HG03439 (cell line): ENCODE measurements at regions not wholly inside any gene's neighbourhood (a gene's known extent, or its start where the extent isn't known, plus 50 kb on each side); places are given as distances from the start of the nearest gene placed in this dataset.
"Not testable (repeated sequence)": the region's sequence is repeated elsewhere in the genome, so short reads cannot be mapped to it uniquely, and the experiment has no call there.

ENCODE experiments used
- ATAC-seq: cut with Tn5 transposase; IDR thresholded peaks from one replicate; pipeline ENCODE4 v1.9.1; 2021; ENCODE audit warnings: mild to moderate bottlenecking, moderate library complexity; ENCODE audit not compliant: unreplicated experiment

DNA sequence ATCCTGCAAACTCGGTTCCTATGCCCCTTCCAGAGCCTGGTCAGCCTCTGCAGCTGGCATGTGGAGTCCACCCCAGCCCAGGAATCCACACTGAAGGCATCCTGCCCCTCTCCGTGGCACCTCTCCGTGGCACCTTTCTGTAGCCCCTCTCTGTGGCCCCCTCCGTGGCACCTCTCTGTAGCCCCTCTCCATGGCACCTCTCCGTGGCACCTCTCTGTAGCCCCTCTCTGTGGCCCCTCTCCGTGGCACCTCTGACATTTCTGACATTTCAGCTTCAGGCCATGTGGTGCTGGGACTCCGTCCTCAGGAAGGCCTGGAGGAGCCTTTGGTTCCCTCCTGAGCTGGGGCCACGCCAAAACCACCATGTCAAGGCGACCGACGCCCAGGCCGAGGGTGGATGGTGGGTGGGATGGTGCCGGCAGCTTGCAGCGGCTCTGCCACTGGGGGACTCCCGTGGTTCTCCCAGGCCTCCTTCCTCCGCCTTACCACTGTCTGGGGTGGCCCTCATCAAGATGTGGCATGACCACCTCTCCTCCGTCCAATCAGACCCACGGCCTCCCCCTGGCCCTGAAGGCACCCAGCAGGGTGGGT lies 1518.5 kb downstream of the BRD1 start:
- ATAC-seq = no peak

- no peak for ATAC-seq
Observed at GRCh38 chr22:48307931-48308330, 1519.7 kb downstream of the BRD1 start.

DNA sequence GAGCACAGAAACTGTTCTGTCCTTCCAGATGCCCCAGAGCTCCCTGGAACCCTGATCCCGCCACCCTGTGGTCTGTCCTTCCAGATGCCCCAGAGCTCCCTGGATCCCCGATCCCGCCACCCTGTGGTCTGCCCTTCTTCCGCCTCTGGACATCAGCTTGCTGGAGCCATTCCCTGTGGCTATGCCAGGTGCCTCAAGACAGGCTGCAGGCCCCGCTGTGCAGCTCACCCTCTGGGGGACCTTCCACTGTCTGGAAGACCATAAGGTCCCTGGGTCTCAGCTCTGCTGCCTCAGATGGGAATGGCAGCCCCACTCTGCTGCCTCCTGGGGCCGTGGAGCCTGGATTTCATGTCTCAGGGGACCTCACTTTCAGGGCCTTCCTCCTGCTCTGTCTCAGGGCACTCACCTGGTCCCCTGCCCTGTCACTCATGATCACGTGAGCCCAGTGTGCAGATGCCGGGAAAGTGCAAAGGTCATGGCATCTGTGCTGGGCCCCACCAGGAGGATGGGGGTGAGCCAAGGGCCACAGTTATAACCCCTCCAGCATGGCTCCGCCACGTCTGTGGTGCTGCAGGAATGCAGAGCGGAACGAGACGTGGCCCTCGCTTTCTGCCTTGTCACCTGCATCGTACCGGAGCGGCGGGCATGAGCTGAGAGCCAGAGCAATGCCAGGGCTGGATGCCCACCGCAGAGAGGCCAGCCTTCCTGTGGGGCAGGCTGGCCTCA lies 1520.7 kb downstream of the BRD1 start:
- ATAC-seq = no peak

DNA sequence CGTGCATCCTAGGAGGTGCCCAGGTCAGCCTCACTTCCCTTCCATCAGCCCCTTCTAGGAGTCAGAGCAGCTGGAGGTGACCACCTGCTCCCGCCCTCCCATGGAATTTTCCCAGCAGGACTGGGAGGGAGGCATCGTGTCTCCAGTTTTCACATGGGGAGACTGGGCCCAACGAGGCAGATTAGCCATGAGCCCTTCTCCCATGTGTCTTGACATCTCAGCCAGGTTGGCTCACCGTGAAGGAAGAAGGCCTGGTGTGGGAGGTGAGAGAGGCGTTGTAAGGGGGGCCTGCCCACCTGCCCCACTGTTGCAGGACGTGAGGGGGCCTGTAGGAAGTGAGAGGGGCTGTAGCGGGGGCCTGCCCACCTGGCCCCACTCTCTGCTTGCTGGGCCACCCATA lies 1521.4 kb downstream of the BRD1 start:
- no peak for ATAC-seq

DNA sequence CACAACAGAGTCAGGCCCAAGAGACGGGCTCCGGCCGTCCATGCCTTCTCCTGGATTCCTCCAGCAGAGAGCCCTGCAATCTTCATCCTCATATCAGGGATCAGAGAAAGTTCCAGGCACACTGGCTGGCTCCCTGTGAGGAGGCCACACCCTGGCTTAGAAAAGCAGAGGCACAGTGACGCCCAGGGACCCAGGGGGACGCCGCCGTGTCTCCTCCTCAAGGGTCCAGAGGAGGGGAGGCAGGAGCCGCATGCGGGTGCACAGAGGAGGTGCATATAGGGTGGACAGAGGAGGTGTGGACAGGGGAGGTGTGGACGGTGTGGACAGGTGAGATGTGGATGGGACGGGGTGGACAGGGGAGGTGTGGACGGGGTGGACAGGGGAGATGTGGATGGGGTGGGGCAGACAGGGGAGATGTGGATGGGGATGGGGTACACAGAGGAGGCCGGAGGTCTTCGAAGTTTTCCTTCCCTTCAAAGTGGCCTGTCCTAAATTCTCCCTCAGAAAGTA lies 1521.9 kb downstream of the BRD1 start:
- no peak for ATAC-seq

DNA sequence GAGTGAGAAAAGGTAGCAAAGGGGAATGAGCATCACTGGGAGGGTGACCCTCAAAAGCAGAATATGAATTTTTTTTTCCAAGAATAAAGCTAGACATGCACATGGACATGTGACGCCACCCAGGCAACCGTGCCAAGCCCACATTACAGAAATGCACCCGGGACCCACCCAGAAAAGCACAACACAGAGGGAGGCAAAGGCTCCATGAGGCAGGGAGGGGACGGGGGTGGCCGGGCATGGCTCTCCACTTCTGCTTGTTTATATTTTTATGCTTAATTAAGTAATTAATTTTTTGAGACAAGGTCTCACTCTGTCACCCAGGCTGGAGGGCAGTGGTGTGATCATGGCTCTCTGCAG lies 1524.3 kb downstream of the BRD1 start:
- ATAC-seq = no peak

DNA sequence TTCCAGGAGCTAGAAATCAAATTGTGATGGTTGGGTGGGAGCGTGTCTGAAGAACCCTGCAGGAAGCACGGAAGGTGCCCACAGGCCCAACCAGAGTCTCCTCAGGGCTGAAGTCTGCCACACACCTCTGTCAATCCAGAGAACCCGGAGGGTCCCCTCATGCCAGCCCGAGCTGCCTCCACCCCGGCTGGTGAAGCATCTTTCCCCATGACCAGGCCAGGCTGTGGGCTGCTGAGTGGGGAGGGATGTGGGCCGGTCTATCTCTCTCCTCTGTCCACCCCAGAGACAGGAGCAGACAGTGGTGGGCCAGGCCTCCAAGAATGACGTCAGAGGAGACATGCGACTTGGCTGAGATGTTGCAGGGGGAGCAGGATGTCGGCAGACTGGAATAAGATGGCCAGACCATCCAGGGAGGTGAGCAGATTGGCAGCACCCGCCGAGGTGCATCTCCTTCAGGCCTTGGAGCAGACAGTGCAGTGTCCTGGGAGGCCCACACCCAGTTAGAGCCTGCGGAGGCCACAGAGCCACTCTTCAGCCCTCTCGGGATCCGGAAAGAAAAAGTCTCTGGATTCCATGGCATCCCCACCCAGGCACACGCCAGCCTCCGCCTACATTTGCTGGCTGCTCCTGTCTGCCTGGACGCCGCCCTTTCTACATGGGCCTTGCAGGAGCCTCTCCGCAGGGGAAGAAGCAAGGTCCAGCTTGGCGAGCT lies 1524.9 kb downstream of the BRD1 start:
- ATAC-seq = no peak

DNA sequence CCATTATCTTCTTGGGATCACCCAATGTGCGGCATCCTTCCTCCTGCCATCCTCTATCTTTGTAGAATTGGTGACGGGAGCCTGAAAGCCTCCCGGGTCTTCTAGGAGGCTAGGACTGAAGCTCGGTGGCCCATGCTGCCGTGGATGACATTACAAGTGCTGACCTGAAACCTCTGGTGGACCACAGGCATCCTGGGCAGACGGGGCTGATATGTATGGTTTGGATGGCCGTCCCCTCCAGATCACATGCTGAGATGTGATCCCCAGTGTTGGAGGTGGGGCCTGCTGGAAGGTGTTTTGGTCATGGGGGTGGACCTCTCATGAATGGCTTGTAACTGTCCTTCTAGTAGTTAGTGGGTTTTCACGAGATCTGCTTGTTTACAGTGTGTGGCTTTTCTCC lies 1525.8 kb downstream of the BRD1 start:
- no peak for ATAC-seq

DNA sequence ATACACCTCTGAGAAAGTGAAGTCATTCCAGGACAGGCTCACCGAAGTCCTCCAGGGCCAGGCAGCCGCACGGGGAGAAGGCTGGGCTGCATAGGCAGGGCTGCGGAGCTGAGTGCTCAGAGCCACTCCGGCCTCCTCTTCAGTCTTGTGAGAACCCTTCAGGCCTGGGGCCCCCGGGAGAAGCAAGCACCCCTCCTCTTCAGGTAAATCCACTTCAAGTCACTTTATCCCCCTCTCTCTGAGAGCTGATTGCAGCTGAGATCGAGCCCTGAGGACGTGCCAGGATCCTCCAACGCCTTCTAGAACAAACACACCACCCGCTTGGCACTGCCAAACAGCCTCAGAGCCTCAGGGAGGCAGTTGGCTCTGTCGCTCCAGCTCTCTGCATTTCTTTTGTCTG lies 1526.3 kb downstream of the BRD1 start:
- ATAC-seq = no peak

GRCh38 chr22:48300877-48301276 lies 1526.8 kb downstream of the BRD1 start:
- no peak for ATAC-seq

DNA sequence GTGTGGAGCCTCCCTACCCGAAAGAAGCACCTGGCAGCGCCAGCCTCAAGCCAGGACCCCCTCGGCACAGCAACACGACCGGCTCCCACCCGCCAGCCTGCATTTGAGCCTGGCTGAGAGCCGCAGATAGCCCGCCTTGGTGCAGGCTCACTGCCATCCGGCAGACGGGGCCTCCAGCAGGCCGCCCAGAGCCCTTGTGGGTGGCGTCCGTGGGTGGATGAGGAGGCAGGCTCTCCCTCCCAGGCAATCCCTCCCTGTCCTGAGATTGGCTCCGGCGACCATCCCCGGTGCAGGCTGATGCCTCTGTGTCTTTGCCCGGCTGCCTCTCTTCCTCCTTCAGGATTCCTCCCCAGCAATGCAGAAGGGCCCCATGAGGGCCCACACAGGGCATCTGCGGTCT lies 1527.9 kb downstream of the BRD1 start:
- ATAC-seq = no peak

- ATAC-seq = no peak
Observed at GRCh38 chr22:48299124-48299523, 1528.5 kb downstream of the BRD1 start.

DNA sequence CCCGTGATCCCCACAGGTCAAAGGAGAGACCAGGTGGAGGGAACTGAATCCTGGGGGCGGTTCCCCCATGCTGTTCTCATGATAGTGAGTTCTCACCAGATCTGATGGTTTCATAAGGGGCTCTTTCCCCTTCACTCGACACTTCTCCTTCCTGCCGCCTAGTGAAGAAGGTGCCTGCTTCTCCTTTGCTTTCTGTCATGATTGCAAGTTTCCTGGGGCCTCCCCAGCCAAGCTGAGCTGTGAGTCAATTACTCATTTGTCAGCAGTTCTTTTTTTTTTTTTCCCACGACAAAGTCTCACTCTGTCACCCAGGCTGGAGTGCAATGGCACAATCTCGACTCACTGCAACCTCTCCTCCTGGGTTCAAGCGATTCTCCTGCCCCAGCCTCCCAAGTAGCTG lies 1530.4 kb downstream of the BRD1 start:
- ATAC-seq = no peak

DNA sequence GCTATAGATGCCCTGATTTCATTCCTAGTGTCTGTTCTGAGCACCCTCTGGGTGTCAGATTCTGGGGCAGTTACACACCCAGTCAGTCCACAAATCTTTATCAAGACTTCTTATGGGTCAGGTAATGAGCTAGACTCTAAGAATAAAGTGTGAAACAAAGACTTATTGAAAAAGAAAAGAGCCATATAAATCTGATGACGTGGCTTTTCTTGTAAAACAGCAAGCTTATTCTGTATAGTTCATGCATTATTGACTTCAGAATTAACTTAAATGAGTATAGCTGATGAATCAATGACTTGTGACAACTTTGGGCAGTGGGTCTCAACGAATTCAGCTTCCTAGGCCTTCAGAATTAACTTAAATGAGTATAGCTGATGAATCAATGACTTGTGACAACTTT lies 1527.5 kb downstream of the TBC1D22A start:
- ATAC-seq = not testable (repeated sequence)

GRCh38 chr22:48288376-48288940 lies 1526.0 kb downstream of the TBC1D22A start:
- no peak for ATAC-seq

DNA sequence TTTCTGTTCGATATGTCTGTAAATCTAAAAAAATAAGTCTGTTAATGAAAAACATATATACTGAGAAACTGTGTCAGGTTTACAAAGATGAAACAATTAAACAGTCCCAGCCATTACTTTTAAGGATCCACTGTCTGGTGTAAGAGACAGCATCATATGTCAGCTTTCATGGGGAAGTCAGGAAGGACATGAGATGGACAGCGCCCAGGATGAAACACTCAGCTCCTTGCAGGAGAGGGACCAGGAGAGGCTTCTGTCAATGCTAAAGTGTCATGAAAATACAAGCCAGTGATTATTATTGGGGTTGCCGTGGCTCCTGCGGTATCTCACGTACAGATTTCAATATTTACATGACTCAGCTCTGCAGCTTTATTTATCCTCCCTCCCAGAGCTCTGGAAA lies 1524.6 kb downstream of the TBC1D22A start:
- no peak for ATAC-seq

DNA sequence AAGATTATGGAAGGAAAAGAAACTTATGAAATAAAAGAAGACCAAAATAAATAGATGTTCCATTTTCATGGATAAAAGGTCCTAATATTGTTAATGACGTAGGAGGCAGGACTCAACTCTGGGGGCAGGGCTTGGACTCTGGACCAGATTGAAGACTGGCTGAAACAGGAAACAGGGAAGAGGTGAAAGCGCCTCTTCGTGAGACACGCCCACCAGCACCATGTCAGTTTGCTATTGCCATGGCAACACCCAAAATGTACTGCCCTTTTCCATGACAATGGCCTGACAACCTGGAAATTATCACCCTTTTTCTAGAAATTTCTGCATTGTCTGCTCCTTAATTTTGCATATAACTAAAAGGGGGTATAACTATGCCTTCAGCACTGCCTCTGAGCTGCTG lies 1522.2 kb downstream of the TBC1D22A start:
- no peak for ATAC-seq

DNA sequence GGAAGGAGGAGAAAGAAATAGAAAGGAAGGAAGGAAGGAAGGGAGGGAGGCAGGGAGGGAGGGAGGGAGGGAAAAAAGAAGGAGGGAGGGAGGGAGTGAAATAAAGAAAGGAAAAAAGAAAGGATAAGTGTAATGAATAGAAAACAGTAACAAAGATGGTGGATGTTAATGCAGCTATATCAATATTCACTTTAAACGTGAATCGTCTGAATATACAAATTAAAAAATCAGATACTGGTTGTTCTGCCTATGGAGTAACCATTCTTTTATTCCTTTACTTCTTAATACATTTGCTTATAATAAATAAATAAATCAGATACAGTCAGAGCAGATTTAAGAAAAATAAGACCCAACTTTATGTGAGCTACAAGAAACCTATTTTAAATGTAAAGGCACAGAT lies 1520.4 kb downstream of the TBC1D22A start:
- no peak for ATAC-seq

DNA sequence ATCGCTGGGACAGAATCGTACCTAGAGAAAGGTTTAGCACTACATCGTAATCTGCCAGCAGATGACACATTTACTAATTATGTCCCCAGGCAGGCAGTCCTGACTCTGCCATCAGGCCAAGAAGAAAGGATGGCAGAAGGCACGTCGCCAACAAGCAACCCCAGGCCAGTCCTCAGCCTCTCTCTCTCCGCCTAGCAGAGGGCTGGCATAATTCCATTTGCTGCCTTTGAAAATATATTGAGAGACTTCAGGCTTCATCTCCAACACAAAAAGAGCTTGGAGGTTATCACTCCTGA lies 1517.0 kb downstream of the TBC1D22A start:
- no peak for ATAC-seq

DNA sequence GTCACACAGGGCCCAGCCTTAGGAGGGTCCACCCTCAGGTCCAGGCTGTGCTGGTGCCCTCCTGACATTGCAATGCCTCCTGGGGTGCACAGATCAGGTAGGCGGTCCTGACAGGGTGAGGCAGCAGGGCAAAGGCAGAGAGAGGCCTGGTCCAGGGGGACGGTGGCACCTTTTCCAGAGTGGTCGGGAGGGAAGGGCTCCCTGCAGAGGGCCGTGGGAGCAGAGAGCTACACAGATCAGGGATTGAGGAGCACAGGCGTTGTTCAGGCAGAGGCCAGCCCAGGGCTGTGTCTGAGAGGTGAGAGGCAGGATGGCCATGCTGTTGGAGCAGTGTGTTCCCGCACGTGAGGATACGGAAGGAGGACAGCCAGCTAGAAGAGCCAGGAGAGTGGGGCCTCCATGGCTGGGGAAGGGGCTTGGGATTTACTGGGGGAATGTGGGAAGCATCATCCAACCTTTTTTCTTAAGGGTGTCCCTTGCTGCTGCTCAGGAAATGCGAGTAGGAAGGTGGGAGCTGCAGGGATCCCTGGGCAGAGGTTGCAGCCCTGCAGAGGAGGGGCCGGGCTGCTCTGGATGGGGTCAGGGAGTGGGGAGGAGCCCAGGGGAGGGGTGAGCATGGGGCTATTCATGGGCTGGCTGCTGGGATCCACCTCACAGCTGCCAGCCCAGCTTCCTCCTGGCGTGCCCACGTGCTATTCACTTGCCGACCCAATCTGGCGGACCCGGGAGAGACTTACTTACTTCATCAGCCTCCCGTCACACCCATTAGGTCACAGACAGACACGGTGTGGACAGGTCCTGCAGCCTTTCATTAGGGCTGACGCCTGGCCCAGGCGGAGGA lies 1516.4 kb downstream of the TBC1D22A start:
- ATAC-seq = no peak
